Mesenchymal stem cell (in vitro differentiated cells and primary cell): ENCODE measurements at regions not wholly inside any gene's neighbourhood (a gene's known extent, or its start where the extent isn't known, plus 50 kb on each side); places are given as distances from the start of the nearest gene placed in this dataset.

Source experiments
- DNase-seq: peaks from one replicate; pipeline ENCODE4 v3.0.0-alpha.2; 2013
- H2AFZ ChIP-seq: one replicate; pipeline ENCODE4 v1.6.1; 2013; ENCODE audit warnings: low read depth, mild to moderate bottlenecking, control low read depth, inconsistent platforms, low read length, moderate library complexity
- H2AK5ac ChIP-seq: 2 replicates; pipeline ENCODE4 v1.6.1; 2013; ENCODE audit warnings: low read length, moderate library complexity, mild to moderate bottlenecking, inconsistent platforms; ENCODE audit not compliant: severe bottlenecking
- H2BK120ac ChIP-seq: one replicate; pipeline ENCODE4 v1.6.1; 2013; ENCODE audit warnings: low read depth, mild to moderate bottlenecking, inconsistent platforms, low read length, moderate library complexity
- H2BK12ac ChIP-seq, 2 experiments: one replicate each; pipeline ENCODE4 v1.6.1; 2013; ENCODE audit warnings: inconsistent platforms in 2 of 2, low read length in 2 of 2, mild to moderate bottlenecking in 2 of 2, moderate library complexity in 2 of 2, control low read depth in 1 of 2
- H2BK15ac ChIP-seq: one replicate; pipeline ENCODE4 v1.6.1; 2013; ENCODE audit warnings: mild to moderate bottlenecking, low read depth, inconsistent platforms; ENCODE audit not compliant: poor library complexity, severe bottlenecking
- H2BK5ac ChIP-seq: 2 replicates; pipeline ENCODE4 v1.6.1; 2013; ENCODE audit warnings: low read depth, mild to moderate bottlenecking, low read length, control low read depth, inconsistent platforms; ENCODE audit not compliant: poor library complexity, severe bottlenecking
- H3K14ac ChIP-seq, 2 experiments: one replicate each; pipeline ENCODE4 v1.6.1; 2013; ENCODE audit warnings: inconsistent platforms in 2 of 2, low read length in 2 of 2, control low read depth in 1 of 2, mild to moderate bottlenecking in 1 of 2, moderate library complexity in 1 of 2
- H3K18ac ChIP-seq, 2 experiments: one replicate each; pipeline ENCODE4 v1.6.1; 2013; ENCODE audit warnings: inconsistent platforms in 2 of 2, low read length in 2 of 2, control low read depth in 1 of 2, low read depth in 1 of 2, mild to moderate bottlenecking in 1 of 2
- H3K23ac ChIP-seq, 2 experiments: one replicate each; pipeline ENCODE4 v1.6.1; 2013; ENCODE audit warnings: inconsistent platforms in 2 of 2, low read length in 2 of 2, mild to moderate bottlenecking in 2 of 2, moderate library complexity in 2 of 2, control low read depth in 1 of 2
- H3K27ac ChIP-seq: 2 replicates; pipeline ENCODE4 v1.5.1; 2013; ENCODE audit warnings: mild to moderate bottlenecking, moderate library complexity, low read length, control low read depth, inconsistent platforms; ENCODE audit not compliant: poor library complexity, severe bottlenecking
- H3K27me3 ChIP-seq, 2 experiments: 2 replicates each; pipeline versions ENCODE4 v1.6.1 to v1.7.0; 2013; ENCODE audit warnings: low read length in 2 of 2, mild to moderate bottlenecking in 2 of 2, moderate library complexity in 2 of 2, control low read depth in 1 of 2, inconsistent platforms in 1 of 2; ENCODE audit not compliant: control insufficient read depth in 1 of 2, insufficient read depth in 1 of 2
- H3K36me3 ChIP-seq, 2 experiments: 2 replicates each; pipeline versions ENCODE4 v1.6.1 to v1.7.0; 2013; ENCODE audit warnings: low read length in 2 of 2, control low read depth in 1 of 2, inconsistent platforms in 1 of 2, low read depth in 1 of 2, mild to moderate bottlenecking in 1 of 2; ENCODE audit not compliant: insufficient read depth in 2 of 2, control insufficient read depth in 1 of 2
- H3K4ac ChIP-seq, 2 experiments: one replicate each; pipeline ENCODE4 v1.6.1; 2013; ENCODE audit warnings: inconsistent platforms in 2 of 2, low read length in 2 of 2, mild to moderate bottlenecking in 2 of 2, moderate library complexity in 2 of 2, control low read depth in 1 of 2, low read depth in 1 of 2
- H3K4me1 ChIP-seq: 2 replicates; pipeline ENCODE4 v1.6.1; 2013; ENCODE audit warnings: low read depth, low read length, control low read depth; ENCODE audit not compliant: control insufficient read depth, insufficient read depth
- H3K4me2 ChIP-seq: 2 replicates; pipeline ENCODE4 v1.6.1; 2013; ENCODE audit warnings: low read length, mild to moderate bottlenecking, inconsistent platforms; ENCODE audit not compliant: poor library complexity, severe bottlenecking
- H3K4me3 ChIP-seq, 2 experiments: 2 replicates each; pipeline versions ENCODE4 v1.5.1 to v1.7.0; 2013; ENCODE audit warnings: low read length in 2 of 2, mild to moderate bottlenecking in 2 of 2, control low read depth in 1 of 2, low read depth in 1 of 2; ENCODE audit not compliant: insufficient read depth in 1 of 2
- H3K79me1 ChIP-seq: replicated peaks from 2 replicates; pipeline ENCODE4 v1.6.1; 2013; ENCODE audit warnings: mild to moderate bottlenecking, control low read depth, low read length, inconsistent platforms; ENCODE audit not compliant: poor library complexity, severe bottlenecking
- H3K9ac ChIP-seq: 2 replicates; pipeline ENCODE4 v1.7.0; 2013; ENCODE audit warnings: mild to moderate bottlenecking, low read length, moderate library complexity
- H3K9me3 ChIP-seq: 2 replicates; pipeline ENCODE4 v1.7.0; 2013; ENCODE audit warnings: mild to moderate bottlenecking, low read length; ENCODE audit not compliant: control insufficient read depth
- H4K8ac ChIP-seq: one replicate; pipeline ENCODE4 v1.6.1; 2013; ENCODE audit warnings: inconsistent platforms, mild to moderate bottlenecking, low read length, moderate library complexity
- H4K91ac ChIP-seq: one replicate; pipeline ENCODE4 v1.6.1; 2013; ENCODE audit warnings: mild to moderate bottlenecking, low read length, inconsistent platforms
- WGBS: methylation state at CpG from one replicate; pipeline ENCODE4 v1.1.7; 2013; ENCODE audit warnings: mixed read lengths; 5-methylcytosine and 5-hydroxymethylcytosine counted together

DNA sequence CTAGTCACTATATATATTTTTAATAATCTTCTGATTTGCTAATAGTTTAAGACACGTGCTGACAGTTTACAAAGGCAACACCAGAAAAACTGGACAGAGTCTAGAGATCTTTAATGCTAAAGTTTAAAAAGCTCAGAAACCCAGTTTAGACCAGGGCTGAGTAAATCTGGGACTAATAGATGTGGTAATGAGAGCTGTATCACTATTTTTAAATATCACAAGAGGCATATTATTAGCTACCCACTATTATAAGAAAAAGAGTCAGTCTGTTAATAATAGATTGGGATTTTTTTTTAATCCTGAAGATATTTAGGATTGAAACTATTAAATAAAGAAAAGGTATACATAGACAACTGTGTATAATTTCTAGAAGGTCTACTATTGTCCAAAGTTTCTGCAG, 299.9 kb downstream of the ZEB2 start:
- Histone ChIP-seq H2AK5ac (no peak overlapping the region), H3K4ac (no peak overlapping the region), H3K9ac (no peak overlapping the region), H4K91ac (no peak overlapping the region), H3K18ac (no peak overlapping the region), H3K27ac (no peak overlapping the region), H3K79me1 (peaks cover 2% of the 10 kb centered on the region), H3K23ac (no peak overlapping the region), H2BK120ac (no peak overlapping the region), H3K4me3 (no peak overlapping the region), H2BK5ac (no peak overlapping the region), H3K14ac (no peak overlapping the region), H3K4me1 (no peaks in the 10 kb centered on the region), H3K4me2 (no peak overlapping the region), H2BK12ac (no peak overlapping the region), H2AFZ (no peak overlapping the region), H4K8ac (no peak overlapping the region), H2BK15ac (no peak overlapping the region), H3K36me3 (no peaks in the 10 kb centered on the region), H3K9me3 (no peaks in the 10 kb centered on the region), H3K27me3 (no peaks in the 10 kb centered on the region)
- 100% methylated on average over 1 of the region's 1 CpG for WGBS
- DNase-seq, result no peak

GRCh38 chr2:144217853-144218633, 301.9 kb downstream of the ZEB2 start:
- DNase-seq, result no peak
- Histone ChIP-seq H2BK15ac (no peak overlapping the region), H3K79me1 (peaks cover 2% of the 10 kb centered on the region), H3K4me2 (no peak overlapping the region), H3K14ac (no peak overlapping the region), H3K4ac (no peak overlapping the region), H3K4me1 (no peaks in the 10 kb centered on the region), H3K9ac (no peak overlapping the region), H2BK5ac (no peak overlapping the region), H3K9me3 (no peaks in the 10 kb centered on the region), H2AK5ac (no peak overlapping the region), H4K8ac (no peak overlapping the region), H3K27ac (no peak overlapping the region), H4K91ac (no peak overlapping the region), H3K23ac (no peak overlapping the region), H3K4me3 (no peak overlapping the region), H3K18ac (no peak overlapping the region), H3K36me3 (no peaks in the 10 kb centered on the region), H2BK120ac (no peak overlapping the region), H3K27me3 (no peaks in the 10 kb centered on the region), H2AFZ (no peak overlapping the region), H2BK12ac (no peak overlapping the region)
- 100% methylated on average over 1 of the region's 5 CpGs for WGBS

GRCh38 chr2:144215701-144216675, 303.9 kb downstream of the ZEB2 start:
- no peaks in the 10 kb centered on the region for H3K9me3 ChIP-seq
- no peak overlapping the region for H4K8ac ChIP-seq
- WGBS, result 99% methylated on average over 2 of the region's 2 CpGs
- no peak overlapping the region for H4K91ac ChIP-seq
- peaks cover 4% of the 10 kb centered on the region for H3K79me1 ChIP-seq
- H3K36me3 ChIP-seq, result no peaks in the 10 kb centered on the region
- H2AK5ac ChIP-seq, result no peak overlapping the region
- no peaks in the 10 kb centered on the region for H3K27me3 ChIP-seq
- H3K14ac ChIP-seq, result no peak overlapping the region
- no peak overlapping the region for H3K9ac ChIP-seq
- no peak overlapping the region for H3K27ac ChIP-seq
- H3K4ac ChIP-seq, result no peak overlapping the region
- DNase-seq, result no peak
- H3K4me1 ChIP-seq, result peaks cover 2% of the 10 kb centered on the region
- no peak overlapping the region for H2BK5ac ChIP-seq
- no peak overlapping the region for H3K23ac ChIP-seq
- no peak overlapping the region for H2BK12ac ChIP-seq
- no peak overlapping the region for H3K18ac ChIP-seq
- no peak overlapping the region for H3K4me3 ChIP-seq
- no peak overlapping the region for H2BK120ac ChIP-seq
- H2BK15ac ChIP-seq, result no peak overlapping the region
- no peak overlapping the region for H3K4me2 ChIP-seq
- no peak overlapping the region for H2AFZ ChIP-seq

DNA sequence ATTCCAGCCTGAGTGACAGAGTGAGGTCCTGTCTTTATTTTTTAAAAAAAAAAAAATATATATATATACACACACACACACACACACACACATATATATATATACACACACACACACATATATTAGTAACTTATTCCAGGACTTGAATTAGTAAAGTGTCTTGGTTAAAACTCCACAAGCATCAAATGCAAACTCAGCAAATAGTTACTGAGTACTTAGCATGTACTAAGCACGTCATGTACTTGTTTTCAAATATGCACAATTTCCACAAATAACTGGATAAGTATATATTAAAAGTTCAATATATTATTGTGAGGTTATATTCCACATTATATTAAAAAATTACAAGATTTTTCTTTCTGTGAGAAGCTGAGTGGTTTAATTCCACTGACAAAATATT, 304.7 kb downstream of the ZEB2 start:
- H3K79me1 ChIP-seq, result peaks cover 4% of the 10 kb centered on the region
- H3K4me3 ChIP-seq, result no peak overlapping the region
- DNase-seq, result no peak
- H4K8ac ChIP-seq, result no peak overlapping the region
- H3K27ac ChIP-seq, result no peak overlapping the region
- H2BK15ac ChIP-seq, result no peak overlapping the region
- no CpG with 5 or more reads among the region's 1 CpG for WGBS
- H3K4ac ChIP-seq, result no peak overlapping the region
- no peak overlapping the region for H4K91ac ChIP-seq
- no peak overlapping the region for H3K14ac ChIP-seq
- H2AK5ac ChIP-seq, result no peak overlapping the region
- no peak overlapping the region for H2AFZ ChIP-seq
- peaks cover 2% of the 10 kb centered on the region for H3K4me1 ChIP-seq
- no peak overlapping the region for H3K4me2 ChIP-seq
- H3K9me3 ChIP-seq, result no peaks in the 10 kb centered on the region
- no peaks in the 10 kb centered on the region for H3K27me3 ChIP-seq
- no peak overlapping the region for H3K23ac ChIP-seq
- no peaks in the 10 kb centered on the region for H3K36me3 ChIP-seq
- H3K18ac ChIP-seq, result no peak overlapping the region
- no peak overlapping the region for H3K9ac ChIP-seq
- no peak overlapping the region for H2BK5ac ChIP-seq
- no peak overlapping the region for H2BK120ac ChIP-seq
- H2BK12ac ChIP-seq, result no peak overlapping the region
